Posterior vena cava (tissue), 2 donors: ENCODE measurements at regions not wholly inside any gene's neighbourhood (a gene's known extent, or its start where the extent isn't known, plus 50 kb on each side); places are given as distances from the start of the nearest gene placed in this dataset.
"Not testable (repeated sequence)": the region's sequence is repeated elsewhere in the genome, so short reads cannot be mapped to it uniquely, and the experiment has no call there.

Experiments used
- DNase-seq: peaks from one replicate; pipeline ENCODE4 v3.0.0-alpha.2; 2020; ENCODE audit warnings: low spot score
- intact Hi-C, 2 donors: fragments of 100-400 bp; cut with DNase I; formaldehyde crosslinking; loops; one replicate each; pipeline versions ENCODE4 v1.14.1 to v1.14.2; 2022 to 2023
- donor health status: DM: yes; HTN: yes; CAD: no.
- donor health status: DM: yes; HTN: yes; CAD: no.

DNA sequence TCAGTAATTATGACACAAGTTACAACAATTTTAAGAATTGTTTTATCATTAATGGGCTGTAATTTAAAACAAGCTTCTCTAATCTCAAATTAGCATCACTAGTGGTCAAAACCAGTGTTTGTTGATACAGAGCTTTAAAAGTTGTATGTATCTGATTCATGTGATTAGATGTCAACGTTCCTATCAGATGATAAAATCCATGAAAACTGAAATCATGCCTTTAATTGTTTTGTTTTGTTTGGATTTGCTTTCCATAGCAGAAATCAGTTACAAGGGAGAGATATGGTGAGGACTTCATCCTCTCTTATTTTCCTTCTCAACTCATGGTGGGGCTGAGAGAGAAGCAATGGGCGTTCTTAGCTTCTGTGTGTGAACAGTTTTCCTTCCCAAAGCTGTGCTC is 469.6 kb downstream of the PID1 start:
- no peak for DNase-seq
- intact Hi-C loops, result no loop called here

DNA sequence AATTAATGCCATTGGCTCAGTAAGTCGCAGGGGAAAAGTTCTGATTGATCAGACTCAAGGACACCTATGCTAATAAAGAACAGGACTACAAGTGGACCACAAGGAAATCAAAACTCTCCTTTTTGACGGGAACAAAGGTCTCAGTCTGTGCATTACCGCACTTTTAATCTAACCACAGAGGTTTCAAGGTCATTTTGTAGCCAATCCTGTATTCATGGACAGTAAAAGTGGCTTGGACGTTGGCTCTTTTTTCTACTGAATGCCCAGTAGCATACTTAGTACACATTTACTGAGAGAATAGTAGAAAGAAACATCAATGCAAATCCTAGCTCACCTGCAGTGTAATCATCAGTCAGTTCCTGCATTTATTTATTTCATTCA is 471.9 kb downstream of the PID1 start:
- no peak for DNase-seq
- intact Hi-C loops, result no loop called here

DNA sequence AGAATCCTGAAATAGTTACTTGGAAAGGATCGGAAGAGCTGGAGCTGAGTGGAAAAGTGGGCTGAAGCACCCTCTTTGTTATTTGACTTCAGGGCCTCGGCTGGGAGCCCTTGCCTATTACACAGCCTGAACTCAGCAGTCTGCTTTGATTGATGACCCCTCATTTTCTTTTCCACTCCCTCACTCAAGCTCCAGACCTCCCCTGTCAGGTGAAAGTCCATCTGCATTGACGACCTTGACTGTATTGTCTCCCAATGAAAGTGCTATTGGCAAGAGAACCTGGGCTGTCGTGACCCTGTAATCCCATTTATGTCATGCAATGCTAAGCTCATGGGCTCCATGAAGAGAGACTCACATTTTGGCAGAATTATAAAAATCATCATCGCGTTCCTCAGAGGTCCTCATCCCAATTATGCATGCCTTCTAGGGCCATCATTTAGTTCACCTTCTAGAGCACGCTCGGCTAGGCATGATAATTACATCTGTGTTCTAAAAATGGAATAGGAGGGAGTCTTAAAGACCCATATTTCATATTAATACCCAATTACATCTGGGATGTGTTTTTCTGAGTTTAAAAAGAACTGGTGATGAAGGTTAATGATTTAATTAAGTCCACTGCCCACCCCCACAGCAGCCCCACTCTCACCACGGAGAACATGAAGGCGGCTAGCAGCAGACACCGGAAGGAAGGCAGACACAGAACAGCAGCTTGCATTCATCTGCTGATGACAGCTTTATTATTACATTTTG is 472.5 kb downstream of the PID1 start:
- DNase-seq, result no peak
- intact Hi-C loops, result no loop called here

DNA sequence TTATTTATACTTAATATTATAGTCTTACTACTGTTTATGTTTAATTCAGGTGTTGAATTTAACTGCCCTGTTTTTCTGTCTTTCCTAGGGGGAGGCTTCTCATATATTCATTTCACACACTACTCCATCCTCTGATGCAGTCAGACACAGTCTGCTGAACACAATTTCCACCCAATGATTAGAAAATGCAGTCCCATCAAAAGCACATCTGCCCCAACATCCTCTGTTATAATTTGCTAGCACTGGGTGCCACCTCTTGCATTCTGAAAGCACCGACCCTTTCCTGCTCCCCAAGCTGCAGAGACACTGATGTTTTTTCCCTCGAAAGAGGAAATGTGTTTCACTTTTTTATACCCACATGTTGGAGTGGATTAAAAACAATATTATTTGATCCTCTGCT is 474.7 kb downstream of the PID1 start:
- intact Hi-C loops, result no loop called here
- no peak for DNase-seq

DNA sequence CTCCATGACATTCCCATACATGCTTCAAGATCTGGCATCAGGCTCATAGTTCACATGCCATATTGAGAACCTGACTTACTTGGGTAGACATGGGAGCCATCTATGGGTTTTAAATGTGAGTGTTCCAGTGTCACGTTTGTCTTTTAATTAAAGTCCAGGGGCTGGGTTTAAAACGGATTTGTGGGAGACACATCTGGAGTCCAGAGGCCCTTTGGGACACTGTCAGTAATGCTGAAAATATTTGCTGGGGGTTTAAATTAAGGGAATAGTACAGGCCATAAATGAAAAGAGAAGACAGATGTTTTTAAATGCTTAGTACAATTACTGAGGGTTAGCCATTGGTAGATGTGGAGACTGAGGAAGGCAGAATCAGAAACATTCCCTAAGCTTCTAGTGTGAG is 478.0 kb downstream of the PID1 start:
- intact Hi-C loops, result no loop called here
- no peak for DNase-seq

DNA sequence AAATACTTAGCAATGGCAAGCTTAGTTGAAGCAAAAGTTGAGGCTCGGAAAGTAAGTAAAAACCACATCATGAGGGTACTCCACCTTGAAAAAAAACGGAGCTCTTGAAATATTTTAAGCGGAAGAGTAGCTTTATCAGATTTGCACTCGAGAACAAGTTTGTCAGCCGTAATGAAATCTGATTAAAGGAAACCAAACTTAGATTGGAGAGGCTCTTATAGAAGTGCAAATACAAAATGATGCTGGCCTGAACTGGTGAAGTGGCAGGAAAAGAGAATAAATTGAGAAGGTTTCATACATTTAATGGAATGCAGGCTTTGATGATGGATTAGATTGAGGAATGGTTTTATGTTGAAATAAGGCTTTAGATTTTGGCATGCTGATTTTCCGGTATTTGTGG is 484.2 kb downstream of the PID1 start:
- intact Hi-C loops, result no loop called here
- DNase-seq, result no peak

DNA sequence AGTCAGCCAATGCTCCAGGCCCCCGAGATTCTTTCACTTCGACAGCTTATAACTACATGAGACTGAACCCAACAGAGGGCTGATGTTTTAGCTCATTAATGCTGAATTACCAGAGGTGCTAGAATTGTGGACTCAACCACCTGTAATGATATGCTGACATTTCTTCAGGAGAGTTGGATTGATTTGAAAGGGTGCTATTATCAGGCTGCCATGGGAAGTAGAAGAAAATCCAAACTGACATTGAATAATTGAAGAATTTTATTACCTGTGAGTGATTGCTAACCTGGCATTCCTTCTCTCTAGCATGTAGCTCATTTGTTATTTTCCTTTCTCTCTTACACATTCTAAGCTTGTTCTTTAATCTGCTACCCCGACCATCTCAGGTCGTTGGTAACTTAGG is 488.8 kb downstream of the PID1 start:
- intact Hi-C loops, result no loop called here
- no peak for DNase-seq

DNA sequence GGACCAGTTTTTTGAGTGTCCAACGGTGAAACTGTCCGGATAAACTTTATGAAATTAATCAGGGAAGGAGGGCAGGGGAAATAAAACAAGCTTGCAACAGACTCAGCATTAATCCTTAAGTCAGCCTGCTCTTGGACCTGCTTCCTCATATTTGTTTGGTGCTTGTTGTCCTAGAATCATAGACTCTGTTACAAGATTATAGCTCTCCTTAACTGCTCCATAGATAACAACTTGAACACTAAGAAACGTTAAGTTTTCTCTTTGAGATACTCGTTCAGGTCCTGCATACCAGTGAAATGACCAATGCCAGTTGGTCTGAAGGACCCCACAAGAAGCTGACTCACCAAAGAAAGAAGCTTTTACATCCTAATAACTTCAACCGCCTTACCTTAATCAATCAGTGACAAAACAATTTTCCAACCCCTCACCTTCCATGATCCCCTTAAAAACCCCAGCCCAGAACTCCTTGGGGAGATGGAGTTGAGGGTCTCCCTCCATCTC is 493.2 kb downstream of the PID1 start:
- DNase-seq, result no peak
- intact Hi-C loops, result no loop called here

DNA sequence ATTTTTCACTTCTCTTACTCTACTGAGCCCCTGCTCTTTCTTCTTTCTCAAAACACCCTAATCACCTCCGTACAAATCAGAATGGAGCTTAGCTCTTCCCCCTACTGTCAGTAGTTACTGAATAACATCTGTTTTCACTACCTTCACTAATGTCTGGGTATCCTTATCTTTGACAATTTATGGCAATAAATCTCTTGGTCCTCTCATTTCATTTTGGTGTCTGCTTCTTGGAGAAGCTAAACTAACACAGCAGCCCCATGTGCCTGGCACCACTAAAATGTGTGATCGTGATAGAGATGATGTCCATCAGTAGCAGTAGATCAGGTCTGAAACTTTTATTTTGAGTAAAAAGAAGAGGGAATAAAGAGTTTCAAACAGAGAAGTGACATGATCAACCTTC is 496.5 kb downstream of the PID1 start:
- no peak for DNase-seq
- intact Hi-C loops, result no loop called here

DNA sequence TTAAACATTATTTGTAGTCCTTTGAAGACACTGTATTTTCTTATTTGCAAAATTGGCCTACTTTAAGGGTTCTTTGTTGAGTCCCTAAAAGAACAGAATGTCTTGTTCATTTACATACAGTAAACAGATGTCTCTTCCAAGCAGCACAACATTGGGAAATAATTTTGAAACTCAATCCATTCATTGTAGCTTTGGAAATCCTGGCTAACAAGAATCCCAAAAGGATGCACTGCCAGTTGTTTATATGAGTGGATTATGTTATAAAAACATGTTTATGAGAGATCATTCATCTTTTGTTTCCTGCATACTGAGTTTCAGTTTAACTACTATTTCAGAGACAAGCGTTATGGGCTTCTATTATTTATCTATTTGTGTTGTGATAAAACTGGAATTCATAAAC is 499.3 kb downstream of the PID1 start:
- DNase-seq, result no peak
- intact Hi-C loops, result no loop called here

DNA sequence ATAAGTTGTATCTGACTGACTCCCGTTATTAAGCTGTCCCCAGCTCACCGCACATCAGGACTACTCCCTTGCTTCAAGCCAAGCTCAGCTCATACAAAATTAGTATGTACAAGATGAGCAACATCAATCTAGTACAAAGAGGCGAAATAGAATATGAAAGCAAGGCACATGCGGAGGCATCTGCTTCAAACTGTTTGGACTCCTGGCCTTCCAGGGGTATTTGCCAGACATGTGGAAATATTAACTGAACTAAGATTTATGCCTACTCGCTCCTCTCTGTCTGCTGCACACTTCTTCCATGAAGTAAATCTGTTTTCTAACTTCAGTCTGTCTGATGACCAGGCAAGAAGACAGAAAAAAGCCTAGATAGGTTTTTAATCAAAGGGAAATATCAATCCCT is 499.8 kb downstream of the PID1 start:
- no peak for DNase-seq
- intact Hi-C loops, result no loop called here

DNA sequence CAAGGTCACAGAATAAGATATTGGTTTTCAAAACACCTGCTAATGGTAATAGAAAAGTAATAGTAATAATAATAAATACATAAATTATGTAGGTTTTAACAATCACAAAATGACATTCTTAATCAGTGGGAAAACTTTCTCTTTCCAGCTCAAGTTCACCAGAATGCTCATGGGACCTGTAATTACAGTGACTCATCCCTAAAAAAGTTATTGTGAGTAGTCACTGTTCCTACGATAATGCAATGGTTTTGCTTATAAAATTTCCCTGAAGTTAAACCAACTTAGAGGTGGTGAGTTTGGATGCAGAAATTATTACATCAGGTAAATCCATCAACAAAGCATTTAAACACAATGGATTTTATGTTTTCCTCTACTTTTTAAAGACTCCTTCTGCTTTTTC is 502.3 kb downstream of the PID1 start:
- DNase-seq, result no peak
- intact Hi-C loops, result no loop called here

DNA sequence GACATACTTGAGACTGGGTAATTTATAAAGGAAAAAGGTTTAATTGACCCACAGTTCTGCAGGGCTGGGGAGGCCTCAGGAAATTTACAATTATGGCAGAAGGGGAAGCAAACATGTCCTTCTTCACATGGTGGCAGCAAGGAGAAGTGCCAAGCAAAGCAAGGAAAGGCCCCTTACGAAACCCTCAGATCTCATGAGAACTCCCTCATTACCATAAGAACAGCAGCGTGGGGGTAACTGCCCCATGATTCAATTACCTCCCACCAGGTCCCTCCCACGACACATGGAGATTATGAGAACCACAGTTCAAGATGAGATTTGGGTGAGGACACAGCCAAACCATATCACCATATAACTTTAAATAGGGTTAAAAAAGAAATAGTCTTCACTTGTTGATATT is 502.9 kb downstream of the PID1 start:
- intact Hi-C loops, result not testable (repeated sequence)

DNA sequence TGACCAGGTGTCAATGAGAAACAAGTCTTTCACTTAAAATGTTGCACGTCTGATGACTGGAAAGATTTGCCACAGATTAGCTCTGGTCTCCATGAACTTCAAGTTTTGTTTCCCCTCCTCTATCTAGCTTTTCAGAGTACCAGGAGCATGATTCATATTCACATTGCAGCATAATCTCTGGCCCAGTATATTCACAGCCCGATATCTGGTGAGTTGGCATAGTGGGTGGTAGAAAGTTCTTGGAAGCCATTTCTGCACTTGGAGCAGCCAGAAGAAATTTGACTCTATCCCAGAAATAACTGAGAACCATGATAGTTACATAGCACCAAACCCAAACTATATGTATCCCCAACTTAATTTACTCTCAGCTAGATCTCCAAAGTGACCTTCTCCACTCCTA is 503.9 kb downstream of the PID1 start:
- intact Hi-C loops, result no loop called here
- DNase-seq, result no peak

More for the DNA sequence above, 502.9 kb downstream of the PID1 start:
- DNase-seq, result not testable (repeated sequence)

DNA sequence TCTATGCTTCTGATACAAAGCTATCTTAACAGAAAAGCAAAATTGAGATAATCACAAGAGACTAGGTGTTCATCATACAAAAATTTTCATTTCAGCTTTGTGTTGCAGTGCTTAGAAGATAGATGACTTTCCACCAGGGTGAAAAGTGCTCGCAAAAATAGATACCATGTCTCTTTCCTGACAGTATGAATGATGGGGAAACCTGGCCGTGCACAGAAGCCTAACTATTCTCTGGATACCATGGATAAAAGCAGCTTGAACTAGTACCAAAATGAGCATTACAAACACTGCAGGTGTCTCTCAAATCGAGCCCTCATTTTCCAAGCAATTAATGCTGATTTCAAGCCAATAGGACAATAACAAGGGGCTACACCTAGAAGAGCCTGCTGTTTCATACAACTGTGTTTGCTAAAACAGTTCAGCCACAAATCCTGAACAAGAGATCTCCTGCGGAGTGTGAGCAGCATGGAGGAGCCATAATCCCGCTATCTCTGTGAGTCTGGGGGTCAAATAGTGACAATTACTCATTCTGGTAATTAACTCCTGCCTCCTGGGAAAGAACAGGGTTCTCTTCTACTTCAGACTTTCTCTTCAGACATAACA is 507.6 kb downstream of the PID1 start:
- no peak for DNase-seq
- intact Hi-C loops, result no loop called here

DNA sequence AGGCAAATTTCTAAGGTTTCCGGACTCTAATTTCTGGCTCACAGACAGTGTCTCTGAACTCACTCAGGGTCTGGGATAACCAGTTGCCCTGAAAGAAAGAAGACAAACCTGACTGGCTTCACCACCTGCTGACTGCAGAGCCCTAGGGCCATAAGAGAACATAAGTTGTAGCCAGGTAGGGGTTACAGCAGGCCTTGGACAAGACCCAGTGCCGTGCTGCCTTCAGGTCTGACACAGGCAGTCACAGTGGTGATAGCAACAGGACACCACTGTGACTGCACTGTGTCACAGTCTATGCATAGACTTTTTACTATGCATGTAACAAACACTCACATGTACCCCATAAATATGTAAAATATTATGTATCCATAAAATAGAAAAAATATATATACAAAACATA is 508.5 kb downstream of the PID1 start:
- intact Hi-C loops, result no loop called here
- DNase-seq, result no peak

DNA sequence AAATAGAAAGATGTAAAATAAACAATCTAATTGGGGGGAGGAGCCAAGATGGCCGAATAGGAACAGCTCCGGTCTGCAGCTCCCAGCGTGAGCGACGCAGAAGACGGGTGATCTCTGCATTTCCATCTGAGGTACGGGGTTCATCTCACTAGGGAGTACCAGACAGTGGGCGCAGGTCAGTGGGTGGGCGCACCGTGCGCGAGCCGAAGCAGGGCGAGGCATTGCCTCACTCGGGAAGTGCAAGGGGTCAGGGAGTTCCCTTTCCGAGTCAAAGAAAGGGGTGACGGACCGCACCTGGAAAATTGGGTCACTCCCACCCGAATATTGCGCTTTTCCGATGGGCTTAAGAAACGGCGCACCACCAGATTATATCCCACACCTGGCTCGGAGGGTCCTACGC is 515.4 kb downstream of the PID1 start:
- DNase-seq, intact Hi-C loops: not testable (repeated sequence)

DNA sequence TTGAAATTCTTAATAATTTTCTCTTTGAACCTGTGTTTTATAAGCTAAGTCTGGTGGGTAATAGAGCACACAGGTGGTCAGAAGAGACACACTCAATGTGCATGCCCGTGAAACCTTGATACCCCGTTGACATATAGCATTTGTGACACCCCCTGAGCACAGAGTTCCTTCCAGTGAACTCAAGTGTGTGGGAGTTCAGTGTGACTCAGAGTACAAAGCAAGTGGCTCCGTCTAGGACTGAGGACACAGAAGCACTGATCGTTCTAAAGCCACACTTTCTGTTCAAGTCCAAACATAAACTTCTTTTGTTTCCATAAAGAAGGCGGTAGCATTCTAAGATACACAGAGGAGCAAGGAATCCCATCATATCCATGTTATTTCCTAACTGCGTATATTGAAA is 523.6 kb downstream of the PID1 start:
- intact Hi-C loops, result no loop called here

DNA sequence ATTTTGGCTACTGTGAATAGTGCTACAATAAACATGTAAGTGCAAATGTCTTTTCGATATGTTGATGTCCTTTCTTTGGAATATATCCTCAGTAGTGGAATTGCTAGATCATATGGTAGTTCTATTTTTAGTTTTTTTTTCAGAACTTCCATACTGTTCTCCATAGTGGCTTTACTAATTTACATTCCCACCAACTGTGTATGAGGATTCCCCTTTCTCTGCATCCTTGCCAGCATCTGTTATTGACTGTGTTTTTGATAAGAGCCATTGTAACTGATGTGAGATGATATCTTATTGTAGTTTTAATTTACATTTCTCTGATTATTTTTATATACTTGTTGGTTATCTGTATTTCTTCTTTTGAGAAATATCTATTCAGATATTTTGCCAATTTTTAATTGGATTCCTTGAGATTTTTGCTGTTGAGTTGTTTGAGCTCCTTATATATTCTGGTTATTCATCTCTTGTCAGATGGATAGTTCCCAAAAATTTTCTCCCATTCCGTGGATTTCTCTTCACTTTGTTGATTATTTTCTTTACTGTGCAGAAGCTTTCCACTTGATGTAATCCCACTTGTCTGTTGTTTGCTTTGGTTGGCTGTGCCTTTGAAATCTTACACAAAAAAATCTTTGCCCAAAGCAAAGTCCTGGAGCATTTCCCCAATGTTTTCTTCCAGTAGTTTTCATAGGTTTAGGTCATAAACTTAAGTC is 532.3 kb downstream of the PID1 start:
- no peak for DNase-seq
- intact Hi-C loops, result no loop called here

More for the DNA sequence above, 523.6 kb downstream of the PID1 start:
- DNase-seq, result no peak

DNA sequence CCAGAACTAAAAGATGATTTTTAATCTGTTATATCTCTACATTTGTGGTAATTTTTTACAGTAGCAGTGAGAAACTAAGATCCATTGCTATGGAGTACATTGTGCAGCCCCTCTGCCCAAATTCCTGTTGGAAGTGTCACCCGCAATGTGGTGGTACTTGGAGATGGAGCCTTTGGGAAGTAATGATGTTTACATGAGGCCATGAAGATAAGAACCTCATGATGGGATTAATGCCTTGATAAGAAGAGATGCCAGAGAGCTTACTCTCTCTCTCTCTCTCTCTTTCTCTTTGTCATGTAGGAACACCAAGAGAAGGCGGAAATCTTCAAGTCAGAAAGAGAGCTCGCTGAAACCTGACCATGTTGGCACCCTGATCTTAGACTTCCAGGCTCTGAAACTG is 535.4 kb downstream of the PID1 start:
- DNase-seq, result no peak
- intact Hi-C loops, result no loop called here

DNA sequence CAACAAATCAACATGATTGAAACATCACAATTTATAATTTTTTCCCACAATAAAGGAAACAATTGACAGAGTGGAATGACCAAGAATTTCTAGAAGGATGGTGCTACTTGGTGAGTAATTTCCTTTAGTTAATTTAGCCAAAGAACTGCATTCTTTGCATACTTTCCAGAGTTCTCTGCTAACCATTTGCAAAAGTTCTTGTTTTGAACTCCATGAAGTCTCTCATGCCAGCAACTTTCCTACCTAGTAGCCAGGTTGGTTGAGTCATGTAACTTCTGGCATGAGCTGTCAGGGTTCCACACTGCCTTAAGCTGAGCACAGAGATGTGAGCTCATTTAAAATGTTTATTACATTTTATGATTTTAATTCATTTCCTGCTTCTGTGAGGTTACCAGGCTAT is 539.6 kb downstream of the PID1 start:
- intact Hi-C loops, result no loop called here
- no peak for DNase-seq
